GM23338 (cell line): ENCODE measurements at regions not wholly inside any gene's neighbourhood (a gene's known extent, or its start where the extent isn't known, plus 50 kb on each side); places are given as distances from the start of the nearest gene placed in this dataset.
A peak's percentile ranks its signal among the peaks of the same experiment; 100 is the strongest.

Experiments used
- ATAC-seq: fragments of 200-7000 bp; cut with Tn5 transposase; 3 replicates; pipeline ENCODE4 v1.9.1; 2020
- DNase-seq: peaks from one replicate; pipeline ENCODE4 v3.0.0-alpha.2; 2015; ENCODE audit warnings: low spot score
- H2AFZ ChIP-seq: fragments of 200-600 bp; sonication (generic); 2 replicates; pipeline ENCODE4 v1.8.0; 2016; ENCODE audit warnings: antibody characterized with exemption, mild to moderate bottlenecking, moderate library complexity
- H3F3A ChIP-seq: fragments of 200-600 bp; sonication (generic); replicated peaks from 2 replicates; pipeline ENCODE4 v1.8.0; 2017; ENCODE audit warnings: antibody characterized with exemption, mixed run types, low read depth
- H3K27ac ChIP-seq: fragments of 200-600 bp; sonication (generic); 2 replicates; pipeline ENCODE4 v1.6.1; 2016; ENCODE audit warnings: low read depth
- H3K27me3 ChIP-seq: fragments of 200-600 bp; sonication (generic); 2 replicates; pipeline ENCODE4 v1.8.0; 2016; ENCODE audit warnings: mild to moderate bottlenecking, mixed run types, moderate library complexity; ENCODE audit not compliant: insufficient read depth
- H3K36me3 ChIP-seq: fragments of 200-600 bp; sonication (generic); 2 replicates; pipeline ENCODE4 v1.8.0; 2016; ENCODE audit warnings: mild to moderate bottlenecking; ENCODE audit not compliant: insufficient read depth
- H3K4me1 ChIP-seq: fragments of 200-600 bp; sonication (generic); 2 replicates; pipeline ENCODE4 v1.8.0; 2016; ENCODE audit warnings: mild to moderate bottlenecking, moderate library complexity; ENCODE audit not compliant: insufficient read depth
- H3K4me2 ChIP-seq: fragments of 200-600 bp; sonication (generic); 2 replicates; pipeline ENCODE4 v1.7.1; 2017; ENCODE audit warnings: mixed run types
- H3K4me3 ChIP-seq: fragments of 200-600 bp; sonication (generic); 2 replicates; pipeline ENCODE4 v1.6.1; 2016; ENCODE audit warnings: mixed run types
- H3K79me2 ChIP-seq: fragments of 200-600 bp; sonication (generic); replicated peaks from 2 replicates; pipeline ENCODE4 v1.8.0; 2017; ENCODE audit warnings: mild to moderate bottlenecking; ENCODE audit not compliant: insufficient read depth
- H3K9me2 ChIP-seq: fragments of 200-600 bp; sonication (generic); 2 replicates; pipeline ENCODE4 v1.8.0; 2017; ENCODE audit not compliant: insufficient read depth
- H4K20me1 ChIP-seq: fragments of 200-600 bp; sonication (generic); replicated peaks from 2 replicates; pipeline ENCODE4 v1.8.0; 2017; ENCODE audit warnings: mild to moderate bottlenecking; ENCODE audit not compliant: insufficient read depth
- H3K27ac Mint-ChIP-seq: 2 replicates; pipeline ENCODE4 v1.8.0; 2020; ENCODE audit warnings: inconsistent platforms, mild to moderate bottlenecking, moderate library complexity, mixed read lengths
- H3K27me3 Mint-ChIP-seq: 3 replicates; pipeline ENCODE4 v1.8.0; 2022; ENCODE audit warnings: low read depth, mild to moderate bottlenecking, moderate library complexity, mixed read lengths, inconsistent platforms; ENCODE audit not compliant: insufficient read depth, poor library complexity
- H3K36me3 Mint-ChIP-seq: 3 replicates; pipeline ENCODE4 v1.8.0; 2021; ENCODE audit warnings: low read depth, mild to moderate bottlenecking, inconsistent platforms, moderate library complexity, mixed read lengths
- H3K4me1 Mint-ChIP-seq: 3 replicates; pipeline ENCODE4 v1.8.0; 2020; ENCODE audit warnings: mild to moderate bottlenecking, inconsistent platforms, mixed read lengths
- H3K4me3 Mint-ChIP-seq: 3 replicates; pipeline ENCODE4 v1.8.0; 2021; ENCODE audit warnings: moderate library complexity, mild to moderate bottlenecking, inconsistent platforms, mixed read lengths
- H3K9me3 Mint-ChIP-seq: 3 replicates; pipeline ENCODE4 v1.8.0; 2020; ENCODE audit warnings: moderate library complexity, mild to moderate bottlenecking, inconsistent platforms, mixed read lengths
- CTCF ChIP-seq, 2 experiments: fragments of 200-600 bp in 1 of 2; sonication (generic) in 1 of 2; conservative IDR thresholded peaks; 2 replicates each; pipeline versions ENCODE4 v1.5.1 to v1.6.1; 2016 to 2017; ENCODE audit warnings: antibody characterized with exemption in 2 of 2, low read depth in 2 of 2, mild to moderate bottlenecking in 2 of 2, moderate library complexity in 1 of 2
- REST ChIP-seq: IDR thresholded peaks from one replicate; pipeline ENCODE4 v1.6.1; 2018; ENCODE audit warnings: antibody characterized with exemption; ENCODE audit not compliant: unreplicated experiment
- ZNF331 ChIP-seq: fragments of 250-450 bp; sonication (Bioruptor Pico); IDR thresholded peaks from 2 replicates; pipeline ENCODE4 v1.5.0; 2020; ENCODE audit warnings: low read depth, mild to moderate bottlenecking, moderate library complexity
- ZNF462 ChIP-seq: fragments of 250-450 bp; sonication (Bioruptor Pico); IDR thresholded peaks from 2 replicates; pipeline ENCODE4 v1.5.0; 2020; ENCODE audit warnings: mild to moderate bottlenecking, moderate library complexity

- ATAC-seq: peak; percentile 74
These were observed 51.0 kb upstream of the DOCK9 start for GRCh38 chr13:99028890-99029289.

More at GRCh38 chr13:99028890-99029289, 51.0 kb upstream of the DOCK9 start:
- Mint-ChIP-seq H3K27me3 (no peaks in the 10 kb centered on the region), H3K36me3 (peaks cover 2% of the 10 kb centered on the region; the same call in 1 of the 3 replicates), H3K4me3 (no peak overlapping the region), H3K9me3 (peaks cover 3% of the 10 kb centered on the region; the same call in 2 of the 3 replicates), H3K27ac (no peak overlapping the region), H3K4me1 (0 out of 3 replicates have a peak, but pooled peaks cover 4% of the 10 kb centered on the region)
- no peak for TF ChIP-seq ZNF331 (CRISPR knock-in tag)
- no peak for TF ChIP-seq REST
- TF ChIP-seq CTCF (conservative IDR thresholded peaks at IDR 0.05; ENCODE audit: low read depth in 2 of 2): peak; percentile 74 to 83
- no peak for TF ChIP-seq ZNF462 (CRISPR knock-in tag)
- no peaks in the 10 kb centered on the region for H3K36me3 ChIP-seq
- no peaks in the 10 kb centered on the region for H4K20me1 ChIP-seq
- no peak overlapping the region for H3K4me2 ChIP-seq
- H3K4me1 ChIP-seq: peaks cover 5% of the 10 kb centered on the region; the same call in 1 of the 2 replicates
- H3K27ac ChIP-seq: no peak overlapping the region
- no peaks in the 10 kb centered on the region; the same call in 1 of the 2 replicates for H3K79me2 ChIP-seq
- no peaks in the 10 kb centered on the region for H3K27me3 ChIP-seq
- H3F3A ChIP-seq: no peaks in the 10 kb centered on the region
- peak; percentile 78 for DNase-seq
- H2AFZ ChIP-seq: no peak overlapping the region
- H3K4me3 ChIP-seq: no peak overlapping the region
- H3K9me2 ChIP-seq: no peaks in the 10 kb centered on the region
